ENCODE measurements at regions not wholly inside any gene's neighbourhood (a gene's known extent, or its start where the extent isn't known, plus 50 kb on each side); places are given as distances from the start of the nearest gene placed in this dataset.

DNA sequence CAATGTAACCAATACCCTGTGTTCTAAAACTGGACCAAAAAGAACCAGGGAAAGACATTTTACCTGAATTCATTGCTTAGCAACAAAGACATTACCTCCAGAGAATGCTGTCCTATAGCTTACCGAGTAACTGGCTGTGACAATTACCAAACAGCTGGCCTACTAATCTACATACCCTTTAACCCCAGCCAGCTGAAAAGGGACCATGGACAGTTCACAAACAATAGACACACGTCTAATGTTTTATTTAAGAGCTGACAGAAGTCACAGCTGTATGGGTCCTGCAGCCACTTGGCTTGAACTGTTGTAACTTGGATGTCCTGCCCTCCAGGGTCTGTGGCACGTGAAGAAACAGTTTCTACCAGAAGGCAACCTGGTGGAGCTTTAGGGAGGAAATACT is 130.1 kb upstream of the EFEMP1 start:
- no peak for TF ChIP-seq POLR2A (IDR thresholded peaks at IDR 0.05)
- TF ChIP-seq EP300 (IDR thresholded peaks at IDR 0.05) = no peak
